ENCODE measurements at regions not wholly inside any gene's neighbourhood (a gene's known extent, or its start where the extent isn't known, plus 50 kb on each side); places are given as distances from the start of the nearest gene placed in this dataset.

DNA sequence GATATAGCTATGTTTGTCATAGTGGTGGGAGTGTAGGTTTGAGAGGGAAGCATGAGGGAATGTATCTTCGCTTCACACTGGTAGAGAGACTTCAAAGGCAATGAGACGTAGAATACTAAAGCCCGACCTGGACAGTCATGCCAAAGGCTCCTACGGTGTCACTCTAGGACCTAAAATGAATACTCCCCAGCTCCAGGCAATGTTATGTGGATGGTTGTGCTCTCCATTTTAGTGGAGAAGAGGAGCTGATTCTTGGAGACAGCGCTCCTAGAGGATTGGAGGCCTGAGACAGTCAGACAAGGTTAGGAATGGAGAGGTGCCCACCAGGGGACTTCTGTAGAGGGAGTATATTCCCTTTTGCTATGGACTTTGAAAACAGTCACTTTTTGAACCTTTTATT, 260.1 kb downstream of the MEX3B start:
- TF ChIP-seq, protein P1, sequence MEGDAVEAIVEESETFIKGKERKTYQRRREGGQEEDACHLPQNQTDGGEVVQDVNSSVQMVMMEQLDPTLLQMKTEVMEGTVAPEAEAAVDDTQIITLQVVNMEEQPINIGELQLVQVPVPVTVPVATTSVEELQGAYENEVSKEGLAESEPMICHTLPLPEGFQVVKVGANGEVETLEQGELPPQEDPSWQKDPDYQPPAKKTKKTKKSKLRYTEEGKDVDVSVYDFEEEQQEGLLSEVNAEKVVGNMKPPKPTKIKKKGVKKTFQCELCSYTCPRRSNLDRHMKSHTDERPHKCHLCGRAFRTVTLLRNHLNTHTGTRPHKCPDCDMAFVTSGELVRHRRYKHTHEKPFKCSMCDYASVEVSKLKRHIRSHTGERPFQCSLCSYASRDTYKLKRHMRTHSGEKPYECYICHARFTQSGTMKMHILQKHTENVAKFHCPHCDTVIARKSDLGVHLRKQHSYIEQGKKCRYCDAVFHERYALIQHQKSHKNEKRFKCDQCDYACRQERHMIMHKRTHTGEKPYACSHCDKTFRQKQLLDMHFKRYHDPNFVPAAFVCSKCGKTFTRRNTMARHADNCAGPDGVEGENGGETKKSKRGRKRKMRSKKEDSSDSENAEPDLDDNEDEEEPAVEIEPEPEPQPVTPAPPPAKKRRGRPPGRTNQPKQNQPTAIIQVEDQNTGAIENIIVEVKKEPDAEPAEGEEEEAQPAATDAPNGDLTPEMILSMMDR (conservative IDR thresholded peaks at IDR 0.05): peak; percentile 17; the same call in 1 of the 2 replicates
- TF ChIP-seq ZFX (IDR thresholded peaks at IDR 0.05): no peak

Measured in C4-2B (cell line).